ENCODE measurements at regions not wholly inside any gene's neighbourhood (a gene's known extent, or its start where the extent isn't known, plus 50 kb on each side); places are given as distances from the start of the nearest gene placed in this dataset.

DNA sequence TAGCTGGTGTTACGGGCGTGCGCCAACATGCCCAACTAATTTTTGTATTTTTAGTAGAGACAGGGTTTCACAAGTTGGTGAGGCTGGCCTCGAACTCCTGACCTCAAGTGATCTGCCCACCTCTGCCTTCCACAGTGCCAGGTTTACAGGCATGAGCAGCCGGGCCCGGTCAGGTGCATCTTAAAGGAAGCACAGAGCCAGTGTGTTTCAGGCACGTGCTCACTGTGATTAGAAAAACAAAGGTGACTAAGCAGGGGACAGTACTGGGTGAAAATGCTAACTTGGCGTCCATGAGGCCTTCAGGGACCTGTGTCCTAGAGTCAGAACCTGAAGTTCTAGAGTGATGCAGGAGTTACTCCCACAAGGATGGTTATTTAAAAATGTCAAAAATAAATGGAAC lies 60.0 kb upstream of the GJA8 start:
- H3K36me3 ChIP-seq (ENCODE audit: low read depth) = no peaks in the 10 kb centered on the region
- H3K9me3 ChIP-seq = no peaks in the 10 kb centered on the region
- no peak for ATAC-seq
- no peak overlapping the region for H3K4me3 ChIP-seq
- intact Hi-C loops (cut with DNase I, micrococcal nuclease) = no loop called here
- H3K4me1 ChIP-seq (ENCODE audit: low read depth) = no peaks in the 10 kb centered on the region
- no peak for DNase-seq
- TF ChIP-seq, protein P1, sequence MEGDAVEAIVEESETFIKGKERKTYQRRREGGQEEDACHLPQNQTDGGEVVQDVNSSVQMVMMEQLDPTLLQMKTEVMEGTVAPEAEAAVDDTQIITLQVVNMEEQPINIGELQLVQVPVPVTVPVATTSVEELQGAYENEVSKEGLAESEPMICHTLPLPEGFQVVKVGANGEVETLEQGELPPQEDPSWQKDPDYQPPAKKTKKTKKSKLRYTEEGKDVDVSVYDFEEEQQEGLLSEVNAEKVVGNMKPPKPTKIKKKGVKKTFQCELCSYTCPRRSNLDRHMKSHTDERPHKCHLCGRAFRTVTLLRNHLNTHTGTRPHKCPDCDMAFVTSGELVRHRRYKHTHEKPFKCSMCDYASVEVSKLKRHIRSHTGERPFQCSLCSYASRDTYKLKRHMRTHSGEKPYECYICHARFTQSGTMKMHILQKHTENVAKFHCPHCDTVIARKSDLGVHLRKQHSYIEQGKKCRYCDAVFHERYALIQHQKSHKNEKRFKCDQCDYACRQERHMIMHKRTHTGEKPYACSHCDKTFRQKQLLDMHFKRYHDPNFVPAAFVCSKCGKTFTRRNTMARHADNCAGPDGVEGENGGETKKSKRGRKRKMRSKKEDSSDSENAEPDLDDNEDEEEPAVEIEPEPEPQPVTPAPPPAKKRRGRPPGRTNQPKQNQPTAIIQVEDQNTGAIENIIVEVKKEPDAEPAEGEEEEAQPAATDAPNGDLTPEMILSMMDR (IDR thresholded peaks at IDR 0.05) = no peak

DNA sequence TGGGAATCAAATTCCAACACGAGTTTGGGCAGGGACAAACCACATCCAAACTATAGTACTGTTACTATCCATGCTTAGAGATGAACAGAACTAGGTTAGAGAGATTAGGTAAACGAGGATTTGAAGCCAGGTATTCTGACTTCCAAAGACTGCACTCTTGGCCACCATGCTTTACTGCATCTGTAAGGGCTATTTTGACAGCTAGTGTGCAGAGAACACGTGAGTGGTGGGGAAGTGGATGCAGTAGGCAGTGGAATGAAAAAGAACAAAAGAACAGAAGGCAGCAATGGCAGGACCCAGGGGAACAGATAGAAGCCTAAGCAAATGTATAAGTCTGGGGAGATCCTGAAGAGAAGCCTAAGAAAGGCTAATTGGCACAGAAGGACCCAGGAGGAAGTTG lies 59.1 kb upstream of the GJA8 start:
- Histone ChIP-seq H3K9me3 (no peaks in the 10 kb centered on the region), H3K4me3 (no peak overlapping the region), H3K4me1 (ENCODE audit: low read depth) (no peaks in the 10 kb centered on the region), H3K36me3 (ENCODE audit: low read depth) (no peaks in the 10 kb centered on the region)
- DNase-seq = no peak
- no peak for ATAC-seq
- intact Hi-C loops (cut with DNase I, micrococcal nuclease) = no loop called here
- TF ChIP-seq, protein P1 (IDR thresholded peaks at IDR 0.05) = no peak

GRCh38 chr1:147847831-147848230 lies 54.8 kb upstream of the GJA8 start:
- H3K4me1 ChIP-seq (ENCODE audit: low read depth) = no peaks in the 10 kb centered on the region
- H3K9me3 ChIP-seq = no peaks in the 10 kb centered on the region
- TF ChIP-seq, protein P1 (IDR thresholded peaks at IDR 0.05) = no peak
- DNase-seq (no peak), ATAC-seq (no peak)
- intact Hi-C loops (cut with DNase I, micrococcal nuclease) = no loop called here
- no peak overlapping the region for H3K4me3 ChIP-seq
- no peaks in the 10 kb centered on the region for H3K36me3 ChIP-seq (ENCODE audit: low read depth)

DNA sequence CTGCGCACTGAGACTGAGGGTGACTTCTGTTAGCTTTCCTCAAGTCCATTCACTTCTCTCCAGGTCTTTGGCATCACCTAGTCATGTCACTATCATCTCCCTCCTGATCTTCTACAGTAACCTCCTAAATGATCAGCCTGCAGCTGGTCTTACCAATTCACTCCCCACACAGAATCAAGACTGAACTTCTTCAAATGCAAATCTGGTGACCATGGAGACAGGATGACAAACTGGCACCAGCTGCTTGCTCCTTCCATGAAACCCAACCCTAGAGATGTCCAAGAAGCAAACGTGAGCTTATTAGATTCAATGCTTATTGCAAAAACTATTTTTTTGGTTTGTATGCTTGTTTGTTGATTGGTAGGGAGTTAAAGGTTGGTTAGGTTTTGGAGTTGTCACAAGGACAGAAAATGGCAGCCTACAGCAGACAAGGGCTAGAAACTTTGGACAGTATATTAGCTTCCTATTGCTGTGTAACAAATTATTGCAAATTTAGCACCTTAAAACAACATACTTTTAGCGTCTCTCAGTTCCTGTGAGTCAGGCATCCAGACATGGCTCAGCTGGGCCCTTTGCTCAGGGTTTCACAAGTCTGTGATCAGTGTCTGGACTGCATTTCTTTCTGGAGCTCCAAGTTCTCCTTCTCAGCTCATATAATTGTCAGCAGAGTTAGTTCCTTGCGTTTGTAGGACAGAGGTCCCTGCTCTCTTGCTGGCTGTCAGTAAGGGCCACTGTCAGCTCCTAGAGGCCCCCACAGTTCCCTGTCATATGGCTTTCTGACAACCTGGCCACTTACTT lies 53.3 kb upstream of the GJA8 start:
- H3K36me3 ChIP-seq (ENCODE audit: low read depth) = no peaks in the 10 kb centered on the region
- DNase-seq (no peak), ATAC-seq (no peak)
- TF ChIP-seq, protein P1 (IDR thresholded peaks at IDR 0.05) = no peak
- H3K4me3 ChIP-seq = no peak overlapping the region
- H3K4me1 ChIP-seq (ENCODE audit: low read depth) = no peaks in the 10 kb centered on the region
- intact Hi-C loops (cut with DNase I, micrococcal nuclease) = no loop called here
- no peaks in the 10 kb centered on the region for H3K9me3 ChIP-seq

DNA sequence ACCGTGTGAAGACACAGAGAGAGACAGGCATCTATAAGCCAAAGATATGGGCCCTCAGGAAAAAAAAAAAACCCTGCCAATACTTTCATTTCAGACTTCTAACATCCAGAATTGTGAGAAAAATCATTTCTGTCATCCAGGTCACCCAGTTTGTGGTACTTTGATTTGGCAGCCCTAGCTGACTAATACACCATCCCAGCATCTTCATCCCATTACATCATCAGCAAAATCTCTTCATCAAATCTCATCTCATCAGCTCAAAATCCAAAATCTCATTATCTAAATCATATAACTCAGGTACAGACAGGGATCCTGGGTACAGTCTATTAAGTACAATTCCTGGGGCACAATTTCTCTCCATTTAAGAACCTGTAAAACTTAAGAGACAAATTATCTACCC lies 51.9 kb upstream of the GJA8 start:
- no peak for DNase-seq
- intact Hi-C loops (cut with DNase I, micrococcal nuclease) = no loop called here
- TF ChIP-seq, protein P1 (IDR thresholded peaks at IDR 0.05) = no peak
- no peaks in the 10 kb centered on the region for H3K4me1 ChIP-seq (ENCODE audit: low read depth)
- ATAC-seq = no peak
- H3K36me3 ChIP-seq (ENCODE audit: low read depth) = no peaks in the 10 kb centered on the region
- no peak overlapping the region for H3K4me3 ChIP-seq
- no peaks in the 10 kb centered on the region for H3K9me3 ChIP-seq
